ENCODE measurements at regions not wholly inside any gene's neighbourhood (a gene's known extent, or its start where the extent isn't known, plus 50 kb on each side); places are given as distances from the start of the nearest gene placed in this dataset.

DNA sequence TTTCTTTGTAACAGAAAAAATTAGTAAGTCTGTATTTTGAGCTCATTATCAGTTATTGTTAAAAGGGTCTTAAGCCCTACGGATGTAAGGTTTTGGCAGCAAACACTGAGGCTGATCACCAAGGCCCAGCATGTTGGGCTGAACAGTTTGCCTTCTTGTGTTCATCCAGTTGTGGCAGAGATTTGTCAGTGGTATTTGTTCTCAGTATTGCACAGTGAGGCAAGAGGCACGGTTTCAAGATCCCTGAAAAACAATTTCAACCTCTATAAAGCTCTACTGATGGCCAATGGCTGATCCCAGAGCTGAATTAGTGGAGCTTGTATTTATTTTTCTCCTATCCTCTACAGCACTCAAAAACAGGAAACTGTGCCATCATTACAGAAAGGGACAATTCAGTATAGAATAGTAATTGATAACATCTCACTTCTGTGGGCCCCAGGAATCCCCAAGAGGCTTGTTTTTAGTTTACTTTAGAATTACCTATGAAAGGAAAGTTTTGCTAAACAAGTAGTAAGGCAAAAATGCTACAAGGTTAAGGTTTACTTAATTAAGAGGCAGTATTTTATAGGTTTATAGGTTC lies 191.8 kb upstream of the RAB4A start:
- Mint-ChIP-seq H3K4me3 (no peak overlapping the region), H3K4me1 (no peaks in the 10 kb centered on the region), H3K9me3 (peaks cover 20% of the 10 kb centered on the region), H3K27me3 (no peaks in the 10 kb centered on the region), H3K27ac (no peak overlapping the region), H3K36me3 (ENCODE audit: low read depth) (no peaks in the 10 kb centered on the region)
- ATAC-seq (replicated peaks), result peak; percentile 55

DNA sequence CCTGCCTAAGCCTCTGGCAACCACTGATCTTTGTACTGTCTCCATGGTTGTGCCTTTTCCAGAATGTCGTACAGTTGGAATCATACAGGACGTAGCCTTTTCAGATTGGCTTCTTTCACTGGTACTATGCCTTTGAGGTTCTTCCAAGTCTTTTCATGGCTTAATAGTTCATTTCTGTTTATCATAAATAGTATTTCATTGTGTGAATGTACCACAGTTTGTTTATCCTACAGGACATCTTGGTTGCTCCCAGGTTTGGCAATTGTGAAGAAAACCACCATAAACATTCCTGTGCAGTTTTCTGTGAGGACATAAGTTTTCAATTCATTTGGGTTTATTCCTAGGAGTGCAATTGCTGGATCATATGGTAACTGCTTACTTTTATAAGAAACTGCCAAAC lies 190.6 kb upstream of the RAB4A start:
- no peak for ATAC-seq (replicated peaks)
- Mint-ChIP-seq H3K27me3 (peaks cover 5% of the 10 kb centered on the region), H3K4me1 (no peaks in the 10 kb centered on the region)

DNA sequence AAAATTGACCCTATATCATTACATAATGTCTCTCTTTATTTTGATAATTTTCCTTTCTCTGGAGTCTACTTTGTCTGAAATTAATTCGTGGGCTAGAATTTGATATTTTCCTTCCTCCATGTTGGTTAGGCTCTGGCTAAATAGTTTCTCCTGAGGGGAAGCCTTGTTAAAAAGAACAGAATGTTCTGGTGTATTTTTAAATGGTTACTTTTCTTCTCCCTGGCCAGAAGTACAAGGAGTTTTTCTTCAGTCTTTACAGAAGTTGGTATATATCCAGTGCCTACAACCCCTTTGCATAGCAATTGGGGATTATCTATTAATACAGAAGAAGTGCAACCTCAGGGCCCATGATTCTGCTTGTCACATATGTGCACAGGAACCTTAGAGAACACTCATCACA lies 185.6 kb upstream of the RAB4A start:
- Mint-ChIP-seq H3K4me1 (no peaks in the 10 kb centered on the region), H3K4me3 (no peak overlapping the region), H3K36me3 (ENCODE audit: low read depth) (no peaks in the 10 kb centered on the region), H3K27me3 (peaks cover 10% of the 10 kb centered on the region), H3K27ac (no peak overlapping the region), H3K9me3 (peaks cover 20% of the 10 kb centered on the region)
- ATAC-seq (replicated peaks), result no peak

More for the DNA sequence above, 190.6 kb upstream of the RAB4A start:
- Mint-ChIP-seq H3K27ac (no peak overlapping the region), H3K4me3 (no peak overlapping the region), H3K36me3 (ENCODE audit: low read depth) (no peaks in the 10 kb centered on the region), H3K9me3 (peaks cover 20% of the 10 kb centered on the region)

DNA sequence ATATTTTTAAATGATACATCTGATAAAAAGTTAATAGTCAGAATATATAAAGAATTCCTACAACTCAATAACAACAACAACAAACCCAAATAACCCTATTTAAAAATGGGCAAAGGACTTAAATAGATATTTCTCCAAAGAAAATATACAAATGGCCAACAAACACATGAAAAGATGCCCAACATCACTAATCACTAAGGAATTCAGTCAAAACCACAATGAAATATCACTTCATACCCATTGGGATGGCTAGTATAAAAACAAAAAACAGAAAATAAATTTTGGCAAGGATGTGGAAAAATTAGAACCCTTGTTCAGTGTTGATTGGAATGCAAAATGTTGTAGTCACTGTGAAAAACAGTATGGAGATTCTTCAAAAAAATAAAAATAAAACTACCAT lies 184.8 kb upstream of the RAB4A start:
- Mint-ChIP-seq H3K4me1 (no peaks in the 10 kb centered on the region), H3K27me3 (peaks cover 10% of the 10 kb centered on the region), H3K4me3 (no peak overlapping the region), H3K9me3 (peaks cover 20% of the 10 kb centered on the region), H3K36me3 (ENCODE audit: low read depth) (no peaks in the 10 kb centered on the region), H3K27ac (no peak overlapping the region)
- ATAC-seq (replicated peaks), result no peak

DNA sequence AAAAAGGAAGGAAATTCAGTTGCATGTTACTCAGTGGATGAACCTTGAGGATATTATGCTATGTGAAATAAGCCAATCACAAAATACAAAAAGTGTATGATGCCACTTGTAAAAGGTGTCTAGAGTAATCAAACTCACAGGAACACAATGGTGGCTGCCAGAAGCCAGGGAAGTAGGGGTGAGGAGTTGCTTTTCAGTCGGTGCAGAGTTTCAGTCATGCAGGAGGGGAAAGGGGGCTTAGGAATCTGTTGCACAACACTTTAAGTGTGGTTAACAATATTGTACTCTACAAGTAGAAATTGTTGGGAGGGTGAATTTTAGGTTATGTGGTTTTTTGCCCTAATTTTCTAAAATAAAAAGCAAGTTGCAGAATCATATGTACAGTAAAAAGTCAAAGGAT lies 184.2 kb upstream of the RAB4A start:
- no peak overlapping the region for H3K27ac Mint-ChIP-seq
- H3K4me1 Mint-ChIP-seq, result no peaks in the 10 kb centered on the region
- H3K36me3 Mint-ChIP-seq (ENCODE audit: low read depth), result no peaks in the 10 kb centered on the region
- H3K27me3 Mint-ChIP-seq, result peaks cover 10% of the 10 kb centered on the region
- H3K4me3 Mint-ChIP-seq, result no peak overlapping the region
- ATAC-seq (replicated peaks), result no peak
- H3K9me3 Mint-ChIP-seq, result peaks cover 17% of the 10 kb centered on the region

DNA sequence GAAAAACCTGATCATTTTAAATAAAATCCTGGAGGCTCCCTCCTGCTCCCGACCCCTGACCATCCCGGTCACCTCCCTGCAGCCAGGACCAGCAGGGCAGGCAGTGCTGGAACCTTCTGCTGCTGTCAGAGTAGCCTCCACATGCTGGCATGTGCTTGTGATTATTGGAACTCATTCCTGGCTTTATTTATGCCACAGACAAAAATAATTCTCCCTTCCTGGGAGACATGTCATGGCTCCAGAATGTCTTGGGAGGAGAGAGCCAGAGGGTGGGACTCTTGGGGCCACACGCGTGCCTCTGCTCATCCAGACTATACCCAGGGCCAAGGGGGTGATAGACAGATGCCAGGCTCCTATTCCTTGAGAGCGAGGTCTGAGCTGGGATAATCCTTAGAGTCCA lies 183.6 kb upstream of the RAB4A start:
- Mint-ChIP-seq H3K27ac (no peak overlapping the region), H3K4me1 (no peaks in the 10 kb centered on the region), H3K4me3 (no peak overlapping the region), H3K9me3 (peaks cover 14% of the 10 kb centered on the region), H3K27me3 (peaks cover 10% of the 10 kb centered on the region), H3K36me3 (ENCODE audit: low read depth) (no peaks in the 10 kb centered on the region)
- no peak for ATAC-seq (replicated peaks)

DNA sequence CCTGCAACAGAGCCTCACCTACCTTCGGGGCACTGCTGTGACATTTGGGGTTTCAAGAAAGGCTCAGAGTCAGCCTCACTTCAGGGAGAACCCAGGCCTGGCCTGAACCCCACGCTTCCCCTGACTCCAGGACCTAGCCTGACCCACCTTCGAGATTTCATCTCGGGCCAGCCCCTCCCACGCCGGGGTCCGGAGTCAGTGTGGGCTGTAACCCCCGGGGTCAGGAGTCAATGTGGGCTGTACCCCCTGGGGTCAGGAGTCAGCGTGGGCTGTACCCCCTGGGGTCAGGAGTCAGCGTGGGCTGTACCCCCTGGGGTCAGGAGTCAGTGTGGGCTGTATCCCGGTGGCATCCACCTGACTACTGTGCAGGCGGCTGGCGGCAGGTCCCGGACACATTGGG lies 183.0 kb upstream of the RAB4A start:
- Mint-ChIP-seq H3K27ac (no peak overlapping the region), H3K4me3 (no peak overlapping the region), H3K27me3 (peaks cover 10% of the 10 kb centered on the region), H3K4me1 (no peaks in the 10 kb centered on the region), H3K36me3 (ENCODE audit: low read depth) (no peaks in the 10 kb centered on the region), H3K9me3 (peaks cover 8% of the 10 kb centered on the region)
- ATAC-seq (replicated peaks), result no peak

DNA sequence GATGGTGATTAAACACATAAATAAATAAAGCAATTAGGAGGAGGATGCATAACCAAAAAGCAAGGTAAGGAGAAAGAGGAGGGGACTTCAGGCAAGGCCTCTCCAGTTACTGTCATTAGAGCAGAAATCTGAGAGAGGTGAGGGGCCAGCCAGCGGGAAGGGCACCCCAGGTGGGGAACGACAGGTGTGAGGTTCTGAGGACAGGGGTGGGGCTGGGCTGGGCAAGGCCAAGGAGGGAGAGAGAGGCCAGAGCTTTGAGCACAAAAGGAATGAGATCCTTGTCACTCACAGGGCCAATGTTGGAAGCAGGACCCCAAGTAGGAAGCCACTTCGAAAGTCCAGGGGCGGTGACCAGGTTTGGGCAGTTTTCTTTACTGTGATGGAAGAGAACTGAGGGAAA lies 182.2 kb upstream of the RAB4A start:
- Mint-ChIP-seq H3K9me3 (peaks cover 3% of the 10 kb centered on the region), H3K36me3 (ENCODE audit: low read depth) (no peaks in the 10 kb centered on the region), H3K4me3 (no peak overlapping the region), H3K4me1 (no peaks in the 10 kb centered on the region), H3K27ac (no peak overlapping the region), H3K27me3 (peaks cover 10% of the 10 kb centered on the region)
- ATAC-seq (replicated peaks), result no peak

DNA sequence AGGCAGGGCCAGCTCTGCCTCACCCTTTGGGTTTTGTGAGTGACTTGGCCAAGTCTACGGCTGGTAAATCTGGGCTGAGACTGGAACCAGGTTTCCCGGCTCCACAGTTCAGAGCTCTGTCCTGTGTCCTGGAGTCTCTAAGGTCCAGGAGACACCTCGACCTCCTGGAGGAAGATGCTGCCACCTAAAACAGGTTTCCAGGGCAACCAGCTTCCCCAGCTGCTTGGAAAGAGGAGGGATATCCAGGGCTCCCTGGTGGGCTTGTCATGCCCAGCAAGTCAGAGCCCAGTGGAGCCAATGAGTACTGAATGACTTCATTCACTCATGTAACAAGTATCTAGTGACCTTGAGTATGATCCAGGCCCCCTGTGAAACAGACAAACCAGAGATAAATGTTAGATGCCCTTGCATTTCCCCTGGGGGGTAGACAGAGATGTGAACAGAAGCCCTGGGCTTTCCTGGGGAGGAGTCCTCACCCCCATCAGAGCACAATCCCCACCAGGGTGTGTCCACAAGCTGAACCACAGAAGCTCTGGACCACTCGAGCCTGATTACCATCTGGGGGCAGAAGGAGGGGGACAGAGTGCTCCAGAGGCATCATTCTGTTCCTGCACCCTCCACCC lies 181.2 kb upstream of the RAB4A start:
- ATAC-seq (replicated peaks), result no peak
- no peaks in the 10 kb centered on the region for H3K9me3 Mint-ChIP-seq
- no peaks in the 10 kb centered on the region for H3K36me3 Mint-ChIP-seq (ENCODE audit: low read depth)
- no peak overlapping the region for H3K4me3 Mint-ChIP-seq
- H3K27ac Mint-ChIP-seq, result no peak overlapping the region
- peaks cover 10% of the 10 kb centered on the region for H3K27me3 Mint-ChIP-seq
- no peaks in the 10 kb centered on the region for H3K4me1 Mint-ChIP-seq

DNA sequence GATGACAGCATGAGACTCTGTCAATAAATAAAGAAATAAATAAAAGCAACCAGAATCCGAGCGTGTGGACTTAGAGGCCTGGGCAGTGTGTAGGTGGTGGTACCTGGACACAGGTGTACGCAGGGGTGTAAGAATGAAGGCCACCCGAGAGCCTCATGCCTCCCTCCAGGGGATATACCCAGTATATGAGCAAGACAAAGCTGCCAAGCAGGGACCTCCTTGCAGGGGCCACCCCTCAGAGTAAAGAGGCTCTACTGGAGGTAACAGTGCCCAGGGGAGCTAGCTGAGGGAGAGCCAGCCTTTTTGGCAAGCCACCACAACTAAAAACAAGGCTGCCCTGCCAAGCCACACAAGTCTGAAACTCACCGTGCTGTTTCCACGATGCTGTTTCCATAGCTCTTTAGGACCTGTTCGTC lies 179.2 kb upstream of the RAB4A start:
- H3K27ac Mint-ChIP-seq, result no peak overlapping the region
- no peaks in the 10 kb centered on the region for H3K4me1 Mint-ChIP-seq
- H3K36me3 Mint-ChIP-seq (ENCODE audit: low read depth), result no peaks in the 10 kb centered on the region
- H3K4me3 Mint-ChIP-seq, result no peak overlapping the region
- peaks cover 1% of the 10 kb centered on the region for H3K27me3 Mint-ChIP-seq
- H3K9me3 Mint-ChIP-seq, result no peaks in the 10 kb centered on the region
- no peak for ATAC-seq (replicated peaks)

DNA sequence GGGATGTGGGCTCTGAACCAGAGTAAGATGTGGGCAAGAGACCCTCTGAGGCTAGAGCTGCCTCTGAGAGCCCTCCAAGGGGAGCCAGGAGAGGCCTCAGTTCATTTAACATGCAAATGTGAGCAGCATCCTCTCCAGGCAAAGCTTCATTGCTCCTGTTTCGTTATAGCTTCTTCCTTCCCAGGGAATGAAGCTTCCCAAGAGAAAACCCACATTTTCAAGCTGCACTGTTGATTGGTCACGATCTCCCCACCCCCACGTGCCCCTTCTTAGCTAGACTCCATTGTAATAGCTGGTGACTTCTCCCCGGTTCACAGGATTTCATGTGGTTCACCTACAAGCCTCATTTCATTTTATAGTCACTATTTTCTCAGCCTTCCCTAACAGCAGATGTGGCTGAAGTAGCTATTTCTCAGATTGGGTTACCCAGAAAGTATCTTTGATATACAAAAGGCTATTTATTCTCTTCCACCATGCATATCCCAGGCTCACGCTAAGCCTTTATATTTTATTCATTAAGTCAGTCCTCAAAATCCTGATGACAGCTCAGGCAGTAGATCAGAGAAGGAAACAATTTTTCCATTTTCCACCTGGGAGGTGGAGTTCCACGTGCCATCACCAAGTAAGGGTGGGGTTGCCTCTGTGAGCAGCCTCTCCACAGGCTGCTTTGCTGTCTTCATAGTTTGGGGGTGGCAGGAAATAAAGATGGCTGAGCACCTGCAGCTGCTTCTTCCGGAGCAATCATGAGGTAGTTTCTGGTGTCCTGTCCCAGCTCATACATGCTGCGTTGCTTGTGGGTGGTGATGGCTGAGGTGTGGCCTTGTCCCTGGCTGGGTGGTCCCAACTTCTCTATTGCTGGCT lies 178.3 kb upstream of the RAB4A start:
- ATAC-seq (replicated peaks), result no peak
- no peak overlapping the region for H3K27ac Mint-ChIP-seq
- H3K4me3 Mint-ChIP-seq, result no peak overlapping the region
- H3K4me1 Mint-ChIP-seq, result no peaks in the 10 kb centered on the region
- no peaks in the 10 kb centered on the region for H3K27me3 Mint-ChIP-seq
- H3K36me3 Mint-ChIP-seq (ENCODE audit: low read depth), result no peaks in the 10 kb centered on the region
- no peaks in the 10 kb centered on the region for H3K9me3 Mint-ChIP-seq

DNA sequence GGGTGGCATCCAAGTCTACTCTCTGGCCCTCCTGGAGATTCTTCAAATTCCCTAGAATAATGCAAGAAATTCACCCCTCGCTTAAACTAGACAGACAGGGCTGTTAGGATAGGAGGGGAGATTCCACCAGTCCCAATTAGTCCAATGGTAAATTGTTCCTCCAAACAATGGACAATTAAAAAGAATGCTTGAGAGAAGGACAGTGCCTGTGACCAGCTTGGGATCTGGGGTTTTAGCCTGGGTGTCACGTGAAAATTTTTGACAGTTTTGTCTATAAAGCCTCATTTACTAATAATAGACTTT lies 177.7 kb upstream of the RAB4A start:
- Mint-ChIP-seq H3K36me3 (ENCODE audit: low read depth) (no peaks in the 10 kb centered on the region), H3K4me3 (no peak overlapping the region), H3K27me3 (no peaks in the 10 kb centered on the region), H3K27ac (no peak overlapping the region), H3K9me3 (no peaks in the 10 kb centered on the region), H3K4me1 (no peaks in the 10 kb centered on the region)
- no peak for ATAC-seq (replicated peaks)

DNA sequence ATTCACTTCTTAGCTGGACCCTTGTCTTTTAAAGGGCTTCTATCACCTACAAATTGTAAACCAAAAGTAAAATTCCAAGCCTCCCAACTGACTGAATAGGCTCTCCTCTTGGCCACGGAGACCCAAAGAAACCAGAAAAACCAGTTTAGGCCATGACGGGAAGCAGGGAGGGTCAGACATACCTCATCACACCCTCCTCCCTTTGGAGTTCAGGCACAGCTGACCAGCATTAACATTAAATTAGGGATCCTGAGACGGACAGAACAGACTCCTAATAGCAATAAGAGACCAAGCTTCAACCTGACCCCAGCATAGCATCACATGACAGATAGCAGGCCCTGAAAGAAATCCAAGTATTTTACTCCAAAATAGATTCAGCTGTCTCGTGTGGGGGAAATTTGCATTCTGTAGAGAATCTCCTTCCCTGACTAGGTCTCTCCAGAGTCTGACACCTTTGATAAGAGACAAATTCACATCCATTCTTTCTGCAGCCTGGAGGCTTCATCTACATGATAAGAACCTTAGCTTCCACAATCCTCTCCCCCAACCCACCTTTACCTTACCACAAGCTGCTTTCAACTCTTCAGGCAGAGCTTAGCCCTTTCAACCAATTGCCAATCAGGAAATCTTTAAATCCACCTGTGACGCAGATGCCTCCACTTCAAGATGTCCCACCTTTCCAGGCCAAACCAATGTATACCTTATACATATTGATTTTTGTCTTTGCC lies 177.1 kb upstream of the RAB4A start:
- no peaks in the 10 kb centered on the region for H3K9me3 Mint-ChIP-seq
- no peak for ATAC-seq (replicated peaks)
- H3K4me3 Mint-ChIP-seq, result no peak overlapping the region
- H3K27me3 Mint-ChIP-seq, result no peaks in the 10 kb centered on the region
- no peak overlapping the region for H3K27ac Mint-ChIP-seq
- no peaks in the 10 kb centered on the region for H3K4me1 Mint-ChIP-seq
- H3K36me3 Mint-ChIP-seq (ENCODE audit: low read depth), result no peaks in the 10 kb centered on the region

DNA sequence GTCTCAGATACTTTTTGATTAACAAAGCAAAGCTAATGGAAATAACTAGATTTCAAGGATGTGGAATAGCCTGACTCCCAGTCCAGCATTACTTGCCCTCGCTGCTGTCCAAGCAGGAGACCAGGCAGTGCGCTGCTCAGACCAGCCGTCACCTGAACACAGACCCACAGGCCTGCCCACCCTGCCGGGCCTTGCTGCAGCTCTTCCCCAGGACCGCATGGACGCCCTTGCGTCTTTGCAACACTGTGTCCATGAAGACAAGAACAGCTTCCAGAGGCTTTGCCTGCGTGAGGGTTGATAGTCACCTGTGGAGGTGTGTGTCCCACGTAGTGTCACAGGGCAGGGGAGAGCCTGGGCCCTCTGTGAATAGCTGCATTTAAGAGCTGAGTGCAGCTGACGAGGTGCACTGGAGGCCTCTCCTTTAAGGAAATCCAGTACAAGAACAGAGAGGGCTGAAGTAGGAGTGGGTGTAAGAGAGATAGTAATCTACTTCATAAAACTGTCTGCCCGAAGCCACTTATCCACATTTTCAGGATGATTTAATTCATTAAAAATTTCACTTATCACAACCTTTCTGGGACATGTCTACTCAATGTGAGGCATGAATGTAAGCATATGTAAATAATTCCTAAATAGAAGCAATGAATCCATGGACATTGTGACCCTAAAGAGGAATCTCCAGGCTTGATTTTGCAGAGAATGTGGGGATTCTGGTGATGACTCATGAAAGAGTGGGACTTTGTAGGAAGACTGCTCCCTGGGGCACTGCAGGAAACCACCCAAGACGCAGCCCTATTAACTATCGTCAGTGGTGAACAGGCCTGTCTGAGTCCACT lies 176.2 kb upstream of the RAB4A start:
- Mint-ChIP-seq H3K4me3 (no peak overlapping the region), H3K27ac (no peak overlapping the region), H3K9me3 (no peaks in the 10 kb centered on the region), H3K27me3 (no peaks in the 10 kb centered on the region), H3K36me3 (ENCODE audit: low read depth) (no peaks in the 10 kb centered on the region), H3K4me1 (no peaks in the 10 kb centered on the region)
- no peak for ATAC-seq (replicated peaks)

All from activated T-helper 17 cell treated with anti-CD3 and anti-CD28 coated beads, Interleukin-2, amount 50 U/mL, for 72 hours (primary cell).